Endothelial cell (in vitro differentiated cells): ENCODE measurements at regions not wholly inside any gene's neighbourhood (a gene's known extent, or its start where the extent isn't known, plus 50 kb on each side); places are given as distances from the start of the nearest gene placed in this dataset.

Experiments
- DNase-seq: peaks from one replicate; pipeline ENCODE4 v3.0.0; 2021; ENCODE audit warnings: low spot score
- H3K27ac Mint-ChIP-seq: one replicate; pipeline ENCODE4 v1.8.0; 2021; ENCODE audit warnings: mixed read lengths, inconsistent platforms; ENCODE audit not compliant: unreplicated experiment
- H3K27me3 Mint-ChIP-seq: one replicate; pipeline ENCODE4 v1.8.0; 2021; ENCODE audit warnings: mild to moderate bottlenecking, moderate library complexity, mixed read lengths, inconsistent platforms; ENCODE audit not compliant: unreplicated experiment
- H3K36me3 Mint-ChIP-seq: one replicate; pipeline ENCODE4 v1.8.0; 2021; ENCODE audit warnings: mild to moderate bottlenecking, low read depth, mixed read lengths, inconsistent platforms; ENCODE audit not compliant: unreplicated experiment
- H3K4me1 Mint-ChIP-seq: one replicate; pipeline ENCODE4 v1.8.0; 2021; ENCODE audit warnings: mild to moderate bottlenecking, mixed read lengths, inconsistent platforms; ENCODE audit not compliant: unreplicated experiment
- H3K4me3 Mint-ChIP-seq: one replicate; pipeline ENCODE4 v1.8.0; 2021; ENCODE audit warnings: mild to moderate bottlenecking, mixed read lengths, inconsistent platforms; ENCODE audit not compliant: unreplicated experiment
- H3K9me3 Mint-ChIP-seq: one replicate; pipeline ENCODE4 v1.8.0; 2021; ENCODE audit warnings: mixed read lengths, inconsistent platforms; ENCODE audit not compliant: unreplicated experiment
- TF ChIP-seq, protein P1 (sequence below): fragments of 200-600 bp; sonication (generic); IDR thresholded peaks from one replicate; pipeline ENCODE4 v1.5.0; 2021; ENCODE audit warnings: antibody characterized with exemption; ENCODE audit not compliant: unreplicated experiment

DNA sequence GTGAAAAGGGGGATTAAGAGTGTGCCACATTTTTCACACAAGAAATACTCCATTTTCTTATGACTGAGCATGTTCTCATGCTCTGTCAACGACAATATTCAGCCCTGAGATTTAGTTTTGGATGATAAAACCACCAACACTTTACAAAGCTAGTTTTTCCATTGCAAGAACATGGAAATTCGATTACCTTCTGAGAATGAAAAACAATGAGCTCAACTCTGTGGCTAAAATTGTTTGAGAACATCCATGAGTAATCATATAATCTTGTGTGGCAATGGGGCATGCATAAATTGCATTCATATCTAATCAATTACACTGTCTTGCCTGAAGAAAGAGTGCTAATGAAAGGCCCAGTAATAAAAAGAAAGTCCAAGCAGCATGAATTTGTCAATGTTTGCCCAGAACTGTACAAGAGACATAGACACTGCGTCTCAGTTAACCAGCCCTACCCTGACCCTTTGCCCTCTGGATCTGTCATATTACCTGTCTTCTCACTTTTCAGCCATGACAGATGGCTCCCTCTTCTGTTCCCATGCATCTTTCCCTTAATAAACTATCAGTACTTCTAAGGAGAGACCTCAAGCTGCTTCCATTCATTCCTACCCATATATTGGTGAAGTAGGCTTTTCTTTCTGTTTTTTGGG is 253.4 kb downstream of the FAM76B start:
- TF ChIP-seq, protein P1, sequence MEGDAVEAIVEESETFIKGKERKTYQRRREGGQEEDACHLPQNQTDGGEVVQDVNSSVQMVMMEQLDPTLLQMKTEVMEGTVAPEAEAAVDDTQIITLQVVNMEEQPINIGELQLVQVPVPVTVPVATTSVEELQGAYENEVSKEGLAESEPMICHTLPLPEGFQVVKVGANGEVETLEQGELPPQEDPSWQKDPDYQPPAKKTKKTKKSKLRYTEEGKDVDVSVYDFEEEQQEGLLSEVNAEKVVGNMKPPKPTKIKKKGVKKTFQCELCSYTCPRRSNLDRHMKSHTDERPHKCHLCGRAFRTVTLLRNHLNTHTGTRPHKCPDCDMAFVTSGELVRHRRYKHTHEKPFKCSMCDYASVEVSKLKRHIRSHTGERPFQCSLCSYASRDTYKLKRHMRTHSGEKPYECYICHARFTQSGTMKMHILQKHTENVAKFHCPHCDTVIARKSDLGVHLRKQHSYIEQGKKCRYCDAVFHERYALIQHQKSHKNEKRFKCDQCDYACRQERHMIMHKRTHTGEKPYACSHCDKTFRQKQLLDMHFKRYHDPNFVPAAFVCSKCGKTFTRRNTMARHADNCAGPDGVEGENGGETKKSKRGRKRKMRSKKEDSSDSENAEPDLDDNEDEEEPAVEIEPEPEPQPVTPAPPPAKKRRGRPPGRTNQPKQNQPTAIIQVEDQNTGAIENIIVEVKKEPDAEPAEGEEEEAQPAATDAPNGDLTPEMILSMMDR: no peak
- no peak for DNase-seq
- Mint-ChIP-seq H3K27me3 (no peaks in the 10 kb centered on the region), H3K4me1 (no peaks in the 10 kb centered on the region), H3K4me3 (no peak overlapping the region), H3K36me3 (no peaks in the 10 kb centered on the region), H3K27ac (no peak overlapping the region), H3K9me3 (no peaks in the 10 kb centered on the region)

DNA sequence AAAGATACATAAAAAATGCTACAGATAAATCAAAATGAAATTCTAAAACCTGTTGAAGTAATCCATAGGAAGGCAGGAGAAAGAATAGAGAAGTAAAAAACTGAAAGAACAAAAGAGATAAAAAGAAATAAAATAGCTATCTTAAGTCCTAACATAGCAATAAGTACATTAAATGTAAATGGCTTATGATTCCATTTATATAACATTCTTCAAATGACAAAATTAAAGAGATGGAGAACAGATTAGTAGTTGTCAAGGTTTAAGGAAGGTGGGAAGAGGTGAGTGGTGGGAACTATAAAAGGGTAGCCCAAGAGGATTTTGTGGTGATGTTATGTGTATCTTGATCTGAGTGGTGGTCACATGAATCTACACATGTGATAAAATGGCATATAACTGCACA is 254.8 kb downstream of the FAM76B start:
- Mint-ChIP-seq H3K4me3 (no peak overlapping the region), H3K4me1 (no peaks in the 10 kb centered on the region), H3K36me3 (no peaks in the 10 kb centered on the region), H3K27me3 (peaks cover 2% of the 10 kb centered on the region), H3K9me3 (peaks cover 4% of the 10 kb centered on the region), H3K27ac (no peak overlapping the region)
- TF ChIP-seq, protein P1: no peak
- DNase-seq: no peak

DNA sequence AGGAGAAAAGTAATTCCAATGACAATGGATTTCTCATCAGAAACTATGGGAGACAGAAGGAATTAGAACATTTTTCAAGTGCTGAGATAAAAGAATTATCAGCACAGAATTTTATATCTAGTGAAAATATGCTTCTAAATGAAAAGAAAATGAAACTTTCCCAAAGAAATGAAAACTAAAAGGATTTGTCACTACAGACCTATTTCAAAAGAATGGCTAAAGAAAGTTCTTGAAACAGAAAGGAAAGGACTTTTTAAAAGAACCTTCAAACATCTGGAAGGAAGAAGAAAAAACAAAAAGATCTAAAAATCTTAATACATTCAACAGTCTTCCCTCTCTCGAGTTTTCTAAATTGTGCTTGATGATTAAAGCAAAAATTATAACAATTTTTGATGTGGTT is 255.4 kb downstream of the FAM76B start:
- Mint-ChIP-seq H3K4me1 (no peaks in the 10 kb centered on the region), H3K36me3 (no peaks in the 10 kb centered on the region), H3K9me3 (peaks cover 4% of the 10 kb centered on the region), H3K27ac (no peak overlapping the region), H3K4me3 (no peak overlapping the region), H3K27me3 (peaks cover 2% of the 10 kb centered on the region)
- TF ChIP-seq, protein P1: no peak
- DNase-seq: no peak

DNA sequence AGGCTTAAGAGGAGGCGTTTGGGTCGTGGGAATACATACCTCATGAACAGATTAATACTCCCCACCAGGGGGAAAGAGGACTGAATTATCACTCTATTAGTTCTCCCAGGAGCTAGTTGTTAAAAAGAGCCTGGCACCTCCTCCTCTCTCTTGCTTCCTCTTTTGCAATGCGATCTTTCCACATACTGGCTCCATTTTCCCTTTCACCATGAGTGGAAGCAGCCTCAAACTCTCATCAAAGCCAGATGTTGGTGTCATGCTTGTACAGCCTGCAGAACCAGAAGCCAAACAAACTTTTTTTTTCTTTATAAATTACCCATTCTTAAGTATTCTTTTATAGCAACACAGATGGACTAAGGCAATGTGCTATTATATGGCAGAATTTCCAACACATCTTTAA is 258.5 kb downstream of the FAM76B start:
- no peak for DNase-seq
- Mint-ChIP-seq H3K4me1 (no peaks in the 10 kb centered on the region), H3K36me3 (no peaks in the 10 kb centered on the region), H3K27me3 (peaks cover 2% of the 10 kb centered on the region), H3K9me3 (peaks cover 4% of the 10 kb centered on the region), H3K4me3 (no peak overlapping the region), H3K27ac (no peak overlapping the region)
- TF ChIP-seq, protein P1: no peak

DNA sequence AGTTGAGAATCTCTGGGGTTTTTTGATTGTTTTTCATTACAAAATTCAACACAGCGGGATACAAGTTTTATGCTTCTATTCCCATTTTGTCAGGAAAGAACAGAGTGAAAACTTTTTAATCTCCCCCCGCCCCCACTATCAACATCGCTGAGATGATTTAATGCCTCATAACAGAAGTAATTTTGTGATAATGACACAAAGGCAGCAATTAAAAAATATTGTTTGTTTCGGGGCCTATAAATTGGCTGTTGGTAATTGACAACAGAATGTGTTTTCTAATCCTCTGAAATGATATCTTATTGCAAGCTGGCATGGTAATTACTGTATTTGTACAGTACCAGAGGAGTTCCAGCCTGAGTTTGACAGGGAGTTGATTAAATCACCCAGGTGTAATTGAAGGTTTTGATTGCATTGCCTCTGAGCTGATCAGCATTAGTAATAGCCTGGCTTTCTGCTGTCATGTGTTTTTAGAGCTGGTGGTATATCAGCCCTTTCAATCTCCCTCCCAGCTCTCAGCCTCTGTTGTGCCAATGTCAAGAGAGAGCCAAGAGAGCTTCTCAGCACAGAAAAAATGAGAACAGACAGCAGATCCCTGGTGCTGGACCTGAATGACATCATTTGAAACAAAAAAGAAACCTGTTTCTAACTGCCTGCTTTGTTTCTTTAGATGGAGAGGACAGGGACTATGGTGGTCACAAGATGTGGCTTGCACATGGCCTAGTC is 265.1 kb downstream of the FAM76B start:
- Mint-ChIP-seq H3K4me3 (no peak overlapping the region), H3K4me1 (peaks cover 4% of the 10 kb centered on the region), H3K27ac (no peak overlapping the region), H3K9me3 (no peaks in the 10 kb centered on the region), H3K27me3 (no peaks in the 10 kb centered on the region), H3K36me3 (no peaks in the 10 kb centered on the region)
- TF ChIP-seq, protein P1: no peak
- DNase-seq: no peak
